Stomach (tissue), 4 donors: ENCODE measurements at regions not wholly inside any gene's neighbourhood (a gene's known extent, or its start where the extent isn't known, plus 50 kb on each side); places are given as distances from the start of the nearest gene placed in this dataset.

Source experiments
- POLR2A ChIP-seq, 4 donors: fragments of 450-650 bp; IDR thresholded peaks; one replicate each; pipeline ENCODE4 v1.6.1; 2016; ENCODE audit warnings: antibody characterized with exemption in 4 of 4, control low read depth in 2 of 4, mild to moderate bottlenecking in 1 of 4, moderate library complexity in 1 of 4
- TF ChIP-seq, protein P1 (sequence below), 7 experiments: fragments of 450-650 bp in 4 of 7; fragments of 200-600 bp in 3 of 7; sonication (generic) in 3 of 7; IDR thresholded peaks; one replicate each; pipeline ENCODE4 v1.5.1; 2016 to 2019; ENCODE audit warnings: antibody characterized with exemption in 7 of 7, control low read depth in 2 of 7, mild to moderate bottlenecking in 1 of 7

DNA sequence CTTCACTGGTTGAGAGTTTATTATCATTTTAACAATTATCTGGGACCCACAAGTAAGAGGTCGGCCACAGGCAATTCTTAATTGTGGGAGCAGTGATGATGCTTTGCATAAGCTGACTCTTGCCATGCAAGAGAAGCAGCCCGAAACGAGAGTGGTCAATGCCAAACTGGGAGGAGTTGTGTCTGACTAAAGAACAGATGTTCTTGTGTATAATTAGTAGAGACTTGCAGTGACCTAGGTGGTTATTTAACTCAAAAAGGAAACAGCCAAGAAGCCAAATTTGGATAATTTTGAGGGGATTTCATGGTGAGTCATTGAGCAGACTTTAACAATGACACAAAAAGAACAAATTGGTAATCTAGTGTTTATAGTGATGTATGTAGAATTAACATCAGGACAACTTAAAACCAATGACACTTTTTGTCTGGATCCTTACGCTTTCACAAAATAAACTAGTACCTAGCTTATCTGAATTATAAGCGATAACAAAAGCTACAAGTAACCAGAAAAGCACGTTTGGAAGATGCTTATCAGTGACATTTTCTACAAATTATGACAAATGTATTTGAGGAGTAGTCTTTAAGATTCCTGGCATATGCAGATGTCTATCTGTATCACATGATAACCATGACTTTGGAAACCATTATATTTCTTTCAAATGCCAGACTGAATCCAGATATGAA, 184.7 kb upstream of the DLGAP1 start:
- TF ChIP-seq, protein P1, sequence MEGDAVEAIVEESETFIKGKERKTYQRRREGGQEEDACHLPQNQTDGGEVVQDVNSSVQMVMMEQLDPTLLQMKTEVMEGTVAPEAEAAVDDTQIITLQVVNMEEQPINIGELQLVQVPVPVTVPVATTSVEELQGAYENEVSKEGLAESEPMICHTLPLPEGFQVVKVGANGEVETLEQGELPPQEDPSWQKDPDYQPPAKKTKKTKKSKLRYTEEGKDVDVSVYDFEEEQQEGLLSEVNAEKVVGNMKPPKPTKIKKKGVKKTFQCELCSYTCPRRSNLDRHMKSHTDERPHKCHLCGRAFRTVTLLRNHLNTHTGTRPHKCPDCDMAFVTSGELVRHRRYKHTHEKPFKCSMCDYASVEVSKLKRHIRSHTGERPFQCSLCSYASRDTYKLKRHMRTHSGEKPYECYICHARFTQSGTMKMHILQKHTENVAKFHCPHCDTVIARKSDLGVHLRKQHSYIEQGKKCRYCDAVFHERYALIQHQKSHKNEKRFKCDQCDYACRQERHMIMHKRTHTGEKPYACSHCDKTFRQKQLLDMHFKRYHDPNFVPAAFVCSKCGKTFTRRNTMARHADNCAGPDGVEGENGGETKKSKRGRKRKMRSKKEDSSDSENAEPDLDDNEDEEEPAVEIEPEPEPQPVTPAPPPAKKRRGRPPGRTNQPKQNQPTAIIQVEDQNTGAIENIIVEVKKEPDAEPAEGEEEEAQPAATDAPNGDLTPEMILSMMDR (IDR thresholded peaks at IDR 0.05), result no peak
- TF ChIP-seq POLR2A (IDR thresholded peaks at IDR 0.05), result no peak
